H9 (cell line): ENCODE measurements at regions not wholly inside any gene's neighbourhood (a gene's known extent, or its start where the extent isn't known, plus 50 kb on each side); places are given as distances from the start of the nearest gene placed in this dataset.

ENCODE experiments used
- DNase-seq: peaks from one replicate; pipeline ENCODE4 v3.0.0-alpha.2; 2017
- H2AFZ ChIP-seq: one replicate; pipeline ENCODE4 v1.6.1; 2013; ENCODE audit warnings: mild to moderate bottlenecking, low read length, control low read depth, moderate library complexity
- H2AK5ac ChIP-seq: 2 replicates; pipeline ENCODE4 v1.6.1; 2013; ENCODE audit warnings: low read length, control low read depth, mixed read lengths; ENCODE audit not compliant: insufficient read length
- H2BK120ac ChIP-seq: one replicate; pipeline ENCODE4 v1.6.1; 2013; ENCODE audit warnings: low read depth, mild to moderate bottlenecking, low read length, control low read depth, inconsistent platforms; ENCODE audit not compliant: poor library complexity, severe bottlenecking
- H2BK12ac ChIP-seq: 2 replicates; pipeline ENCODE4 v1.6.1; 2013; ENCODE audit warnings: low read length, control low read depth, mixed read lengths, low read depth; ENCODE audit not compliant: insufficient read length
- H2BK15ac ChIP-seq: 2 replicates; pipeline ENCODE4 v1.6.1; 2013; ENCODE audit warnings: low read depth, low read length, control low read depth
- H2BK20ac ChIP-seq: one replicate; pipeline ENCODE4 v1.6.1; 2013; ENCODE audit warnings: low read depth, mild to moderate bottlenecking, low read length, control low read depth, inconsistent platforms; ENCODE audit not compliant: poor library complexity, severe bottlenecking
- H2BK5ac ChIP-seq: 2 replicates; pipeline ENCODE4 v1.6.1; 2013; ENCODE audit warnings: low read length, control low read depth, mixed read lengths; ENCODE audit not compliant: insufficient read length
- H3K14ac ChIP-seq: 2 replicates; pipeline ENCODE4 v1.6.1; 2013; ENCODE audit warnings: low read length, control low read depth; ENCODE audit not compliant: insufficient read depth
- H3K18ac ChIP-seq: 2 replicates; pipeline ENCODE4 v1.6.1; 2013; ENCODE audit warnings: low read depth, mild to moderate bottlenecking, mixed read lengths, low read length, control low read depth; ENCODE audit not compliant: insufficient read length
- H3K23ac ChIP-seq: 2 replicates; pipeline ENCODE4 v1.6.1; 2013; ENCODE audit warnings: low read length, control low read depth, mixed read lengths, low read depth; ENCODE audit not compliant: insufficient read length
- H3K23me2 ChIP-seq: 2 replicates; pipeline ENCODE4 v1.6.1; 2013; ENCODE audit warnings: low read depth, mild to moderate bottlenecking, mixed read lengths, low read length, control low read depth; ENCODE audit not compliant: insufficient read length, poor library complexity, severe bottlenecking
- H3K27ac ChIP-seq: 2 replicates; pipeline ENCODE4 v1.5.1; 2013; ENCODE audit warnings: low read length, control low read depth, mixed read lengths, low read depth; ENCODE audit not compliant: insufficient read length
- H3K27me3 ChIP-seq: 2 replicates; pipeline ENCODE4 v1.6.1; 2013; ENCODE audit warnings: low read length, control low read depth, inconsistent platforms; ENCODE audit not compliant: insufficient read depth
- H3K4ac ChIP-seq: 2 replicates; pipeline ENCODE4 v1.6.1; 2013; ENCODE audit warnings: low read depth, mild to moderate bottlenecking, control low read depth, inconsistent platforms, low read length, moderate library complexity
- H3K4me1 ChIP-seq: 2 replicates; pipeline ENCODE4 v1.6.1; 2013; ENCODE audit warnings: low read length, control low read depth, inconsistent platforms; ENCODE audit not compliant: insufficient read depth
- H3K4me2 ChIP-seq: 2 replicates; pipeline ENCODE4 v1.6.1; 2013; ENCODE audit warnings: low read length, control low read depth, mixed read lengths; ENCODE audit not compliant: insufficient read length, insufficient read depth
- H3K56ac ChIP-seq: 2 replicates; pipeline ENCODE4 v1.6.1; 2013; ENCODE audit warnings: low read depth, mild to moderate bottlenecking, mixed read lengths, low read length, control low read depth; ENCODE audit not compliant: insufficient read length
- H3K79me1 ChIP-seq: 2 replicates; pipeline ENCODE4 v1.6.1; 2013; ENCODE audit warnings: low read depth, mild to moderate bottlenecking, moderate library complexity, low read length, control low read depth, inconsistent platforms; ENCODE audit not compliant: insufficient read depth, poor library complexity, severe bottlenecking
- H3K79me2 ChIP-seq: 2 replicates; pipeline ENCODE4 v1.6.1; 2013; ENCODE audit warnings: low read length, control low read depth, inconsistent platforms; ENCODE audit not compliant: insufficient read depth
- H3K9ac ChIP-seq: 2 replicates; pipeline ENCODE4 v1.6.1; 2013; ENCODE audit warnings: low read length, control low read depth, mixed read lengths; ENCODE audit not compliant: insufficient read length; ENCODE audit errors: extremely low read depth
- H3K9me3 ChIP-seq: one replicate; pipeline ENCODE4 v1.6.1; 2013; ENCODE audit warnings: low read depth, low read length, inconsistent platforms; ENCODE audit not compliant: control insufficient read depth
- H3T11ph ChIP-seq: one replicate; pipeline ENCODE4 v1.6.1; 2013; ENCODE audit warnings: mild to moderate bottlenecking, low read length, control low read depth, inconsistent platforms
- H4K20me1 ChIP-seq: one replicate; pipeline ENCODE4 v1.6.1; 2013; ENCODE audit not compliant: control insufficient read depth, insufficient read length, insufficient read depth
- H4K5ac ChIP-seq: 2 replicates; pipeline ENCODE4 v1.6.1; 2013; ENCODE audit warnings: low read depth, mild to moderate bottlenecking, mixed read lengths, low read length, control low read depth; ENCODE audit not compliant: insufficient read length
- H4K8ac ChIP-seq: replicated peaks from 2 replicates; pipeline ENCODE4 v1.6.1; 2013; ENCODE audit warnings: low read length, control low read depth, mixed read lengths, low read depth; ENCODE audit not compliant: insufficient read length
- H4K91ac ChIP-seq: 2 replicates; pipeline ENCODE4 v1.6.1; 2013; ENCODE audit warnings: low read depth, mild to moderate bottlenecking, moderate library complexity, mixed read lengths, low read length, control low read depth; ENCODE audit not compliant: insufficient read length
- H3K27ac Mint-ChIP-seq, 3 experiments: 2 replicates in 2 of 3; 3 replicates in 1 of 3; pipeline ENCODE4 v1.8.0; 2020 to 2021; ENCODE audit warnings: mixed read lengths in 3 of 3, mild to moderate bottlenecking in 1 of 3, moderate library complexity in 1 of 3
- H3K27me3 Mint-ChIP-seq: 2 replicates; pipeline ENCODE4 v1.8.0; 2021; ENCODE audit warnings: low read depth, mild to moderate bottlenecking, moderate library complexity, mixed read lengths
- H3K36me3 Mint-ChIP-seq, 3 experiments: 2 replicates in 2 of 3; 3 replicates in 1 of 3; pipeline ENCODE4 v1.8.0; 2020 to 2021; ENCODE audit warnings: low read depth in 3 of 3, mixed read lengths in 3 of 3; ENCODE audit not compliant: insufficient read depth in 1 of 3
- H3K4me1 Mint-ChIP-seq, 2 experiments: 2 replicates each; pipeline ENCODE4 v1.8.0; 2020; ENCODE audit warnings: mixed read lengths in 2 of 2
- H3K4me3 Mint-ChIP-seq, 2 experiments: 2 replicates in 1 of 2; 3 replicates in 1 of 2; pipeline ENCODE4 v1.8.0; 2020 to 2021; ENCODE audit warnings: mild to moderate bottlenecking in 2 of 2, mixed read lengths in 2 of 2, moderate library complexity in 1 of 2
- H3K9me3 Mint-ChIP-seq, 2 experiments: 2 replicates in 1 of 2; 3 replicates in 1 of 2; pipeline ENCODE4 v1.8.0; 2020; ENCODE audit warnings: mild to moderate bottlenecking in 2 of 2, mixed read lengths in 2 of 2, moderate library complexity in 1 of 2
- whole genome bisulfite sequencing: extraction: QIAGEN DNeasy Blood & Tissue Kit; methylation state at CpG from one replicate; pipeline ENCODE4 v1.1.7; 2013; ENCODE audit warnings: missing lambda C conversion rate, low lambda C conversion rate, mixed read lengths; ENCODE audit not compliant: insufficient read length; ENCODE audit errors: extremely low coverage; 5-methylcytosine and 5-hydroxymethylcytosine counted together
- TF ChIP-seq, protein P1 (sequence below): fragments of 200-600 bp; sonication (generic); conservative IDR thresholded peaks from 3 replicates; pipeline ENCODE4 v1.8.0; 2021; ENCODE audit warnings: antibody characterized with exemption, mild to moderate bottlenecking

GRCh38 chr5:53422539-53422938 is 57.9 kb upstream of the FST start:
- no peak overlapping the region for H3K56ac ChIP-seq
- no peaks in the 10 kb centered on the region for H4K20me1 ChIP-seq
- no peaks in the 10 kb centered on the region for H3K79me1 ChIP-seq
- no peak overlapping the region for H2AK5ac ChIP-seq
- H2AFZ ChIP-seq, result no peak overlapping the region
- no peak overlapping the region for H4K8ac ChIP-seq
- no peak overlapping the region for H3K9ac ChIP-seq
- H3K14ac ChIP-seq, result no peak overlapping the region
- no CpG with 5 or more reads among the region's 3 CpGs for WGBS
- H3K27ac ChIP-seq, result no peak overlapping the region
- peaks cover 38 to 42% of the 10 kb centered on the region in 2 experiments for H3K4me1 Mint-ChIP-seq
- H3K23ac ChIP-seq, result no peak overlapping the region
- no peak overlapping the region for H2BK12ac ChIP-seq
- H3K36me3 Mint-ChIP-seq, result no peaks in the 10 kb centered on the region
- no peak overlapping the region for H3K4me2 ChIP-seq
- no peaks in the 10 kb centered on the region; a peak in 1 of 5 replicates for H3K9me3 Mint-ChIP-seq
- H3K79me2 ChIP-seq, result no peaks in the 10 kb centered on the region
- H3K4ac ChIP-seq, result no peak overlapping the region
- H2BK120ac ChIP-seq, result no peak overlapping the region
- H4K91ac ChIP-seq, result no peak overlapping the region
- no peak overlapping the region for H3K18ac ChIP-seq
- no peaks in the 10 kb centered on the region for H3K9me3 ChIP-seq
- H2BK20ac ChIP-seq, result no peak overlapping the region
- TF ChIP-seq, protein P1, sequence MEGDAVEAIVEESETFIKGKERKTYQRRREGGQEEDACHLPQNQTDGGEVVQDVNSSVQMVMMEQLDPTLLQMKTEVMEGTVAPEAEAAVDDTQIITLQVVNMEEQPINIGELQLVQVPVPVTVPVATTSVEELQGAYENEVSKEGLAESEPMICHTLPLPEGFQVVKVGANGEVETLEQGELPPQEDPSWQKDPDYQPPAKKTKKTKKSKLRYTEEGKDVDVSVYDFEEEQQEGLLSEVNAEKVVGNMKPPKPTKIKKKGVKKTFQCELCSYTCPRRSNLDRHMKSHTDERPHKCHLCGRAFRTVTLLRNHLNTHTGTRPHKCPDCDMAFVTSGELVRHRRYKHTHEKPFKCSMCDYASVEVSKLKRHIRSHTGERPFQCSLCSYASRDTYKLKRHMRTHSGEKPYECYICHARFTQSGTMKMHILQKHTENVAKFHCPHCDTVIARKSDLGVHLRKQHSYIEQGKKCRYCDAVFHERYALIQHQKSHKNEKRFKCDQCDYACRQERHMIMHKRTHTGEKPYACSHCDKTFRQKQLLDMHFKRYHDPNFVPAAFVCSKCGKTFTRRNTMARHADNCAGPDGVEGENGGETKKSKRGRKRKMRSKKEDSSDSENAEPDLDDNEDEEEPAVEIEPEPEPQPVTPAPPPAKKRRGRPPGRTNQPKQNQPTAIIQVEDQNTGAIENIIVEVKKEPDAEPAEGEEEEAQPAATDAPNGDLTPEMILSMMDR, result no peak
- H3K27me3 Mint-ChIP-seq, result peaks cover 1% of the 10 kb centered on the region; the same call in 1 of the 2 replicates
- H3K23me2 ChIP-seq, result no peaks in the 10 kb centered on the region
- DNase-seq, result no peak
- H3K27ac Mint-ChIP-seq, result no peak overlapping the region
- H3T11ph ChIP-seq, result no peak overlapping the region
- no peaks in the 10 kb centered on the region for H3K4me1 ChIP-seq
- no peak overlapping the region for H2BK15ac ChIP-seq
- no peak overlapping the region for H4K5ac ChIP-seq
- no peak overlapping the region for H3K4me3 Mint-ChIP-seq
- no peaks in the 10 kb centered on the region for H3K27me3 ChIP-seq
- H2BK5ac ChIP-seq, result no peak overlapping the region
